K562 (cell line): ENCODE measurements at regions not wholly inside any gene's neighbourhood (a gene's known extent, or its start where the extent isn't known, plus 50 kb on each side); places are given as distances from the start of the nearest gene placed in this dataset.

Source experiments
- DDX20 ChIP-seq: fragments of 450-650 bp; IDR thresholded peaks from 2 replicates; pipeline ENCODE4 v1.6.1; 2016; ENCODE audit warnings: missing genetic modification characterization, low read depth, mild to moderate bottlenecking, missing compliant biosample characterization, moderate library complexity
- KAT2B ChIP-seq: IDR thresholded peaks from one replicate; pipeline ENCODE4 v1.6.1; 2012; ENCODE audit warnings: low read depth, mild to moderate bottlenecking, control low read depth, inconsistent platforms, low read length, moderate library complexity
- PRMT5 ChIP-seq: sonication (generic); formaldehyde crosslinking; IDR thresholded peaks from 2 replicates; pipeline ENCODE4 v1.5.0; 2020; ENCODE audit warnings: missing genetic modification reagents
- SMARCA4 ChIP-seq: fragments of 450-650 bp; IDR thresholded peaks from 2 replicates; pipeline ENCODE4 v1.6.1; 2016
- TEAD1 ChIP-seq, 2 experiments: fragments of 450-650 bp in 1 of 2; sonication (generic) in 1 of 2; formaldehyde crosslinking; IDR thresholded peaks; 2 replicates each; pipeline versions ENCODE4 v1.4.0 to v1.8.0; 2020 to 2022; ENCODE audit warnings: mild to moderate bottlenecking in 2 of 2, missing genetic modification reagents in 1 of 2
- ZFP30 ChIP-seq: fragments of 250-450 bp; sonication (Bioruptor Pico); IDR thresholded peaks from 2 replicates; pipeline ENCODE4 v1.8.0; 2022; ENCODE audit warnings: moderate library complexity, mild to moderate bottlenecking, inconsistent platforms, borderline replicate concordance
- ZNF766 ChIP-seq: fragments of 200-800 bp; sonication (Bioruptor generic); conservative IDR thresholded peaks from 2 replicates; pipeline ENCODE4 v1.6.1; 2016; ENCODE audit warnings: missing genetic modification characterization, missing compliant biosample characterization
- TF ChIP-seq, protein P1 (sequence below): fragments of 250-450 bp; sonication (Bioruptor Pico); IDR thresholded peaks from 2 replicates; pipeline ENCODE4 v1.4.0; 2020; ENCODE audit warnings: mild to moderate bottlenecking, moderate library complexity, borderline replicate concordance
- TF ChIP-seq, protein P2 (sequence below): fragments of 250-450 bp; sonication (Bioruptor Pico); IDR thresholded peaks from 2 replicates; pipeline ENCODE4 v1.9.0; 2021; ENCODE audit warnings: mild to moderate bottlenecking, inconsistent platforms
- TF ChIP-seq, protein P3 (sequence below): fragments of 450-650 bp; IDR thresholded peaks from 2 replicates; pipeline ENCODE4 v1.7.0; 2016; ENCODE audit warnings: borderline replicate concordance

DNA sequence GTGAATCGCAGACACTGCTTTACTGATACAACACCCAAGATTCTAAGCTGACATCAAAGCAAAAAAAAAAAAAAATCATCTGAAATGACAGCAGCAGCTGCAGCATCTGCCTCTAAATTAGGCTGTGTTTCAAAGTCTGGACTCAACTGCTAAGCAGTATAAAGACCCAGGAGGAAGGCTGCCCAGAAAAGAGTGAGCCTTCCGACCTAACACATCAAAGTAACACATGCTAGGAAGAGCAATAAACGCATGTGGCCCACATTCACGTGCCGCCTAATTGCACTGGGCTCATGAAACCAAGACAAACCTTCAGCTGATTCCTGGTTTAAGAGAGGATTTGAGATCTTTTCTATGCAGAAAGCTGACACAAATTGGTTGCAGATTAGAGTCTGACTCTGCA, 317.1 kb downstream of the ZIC4 start (continued):
- no peak for TF ChIP-seq KAT2B
- TF ChIP-seq DDX20 (tag): no peak
- no peak for TF ChIP-seq ZFP30 (CRISPR knock-in tag)
- no peak for TF ChIP-seq ZNF766 (CRISPR knock-in tag)
- TF ChIP-seq TEAD1 (CRISPR knock-in tag; IDR thresholded peaks at IDR 0.05): no peak
- TF ChIP-seq, protein P1, sequence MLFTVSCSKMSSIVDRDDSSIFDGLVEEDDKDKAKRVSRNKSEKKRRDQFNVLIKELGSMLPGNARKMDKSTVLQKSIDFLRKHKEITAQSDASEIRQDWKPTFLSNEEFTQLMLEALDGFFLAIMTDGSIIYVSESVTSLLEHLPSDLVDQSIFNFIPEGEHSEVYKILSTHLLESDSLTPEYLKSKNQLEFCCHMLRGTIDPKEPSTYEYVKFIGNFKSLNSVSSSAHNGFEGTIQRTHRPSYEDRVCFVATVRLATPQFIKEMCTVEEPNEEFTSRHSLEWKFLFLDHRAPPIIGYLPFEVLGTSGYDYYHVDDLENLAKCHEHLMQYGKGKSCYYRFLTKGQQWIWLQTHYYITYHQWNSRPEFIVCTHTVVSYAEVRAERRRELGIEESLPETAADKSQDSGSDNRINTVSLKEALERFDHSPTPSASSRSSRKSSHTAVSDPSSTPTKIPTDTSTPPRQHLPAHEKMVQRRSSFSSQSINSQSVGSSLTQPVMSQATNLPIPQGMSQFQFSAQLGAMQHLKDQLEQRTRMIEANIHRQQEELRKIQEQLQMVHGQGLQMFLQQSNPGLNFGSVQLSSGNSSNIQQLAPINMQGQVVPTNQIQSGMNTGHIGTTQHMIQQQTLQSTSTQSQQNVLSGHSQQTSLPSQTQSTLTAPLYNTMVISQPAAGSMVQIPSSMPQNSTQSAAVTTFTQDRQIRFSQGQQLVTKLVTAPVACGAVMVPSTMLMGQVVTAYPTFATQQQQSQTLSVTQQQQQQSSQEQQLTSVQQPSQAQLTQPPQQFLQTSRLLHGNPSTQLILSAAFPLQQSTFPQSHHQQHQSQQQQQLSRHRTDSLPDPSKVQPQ (CRISPR knock-in tag): no peak
- TF ChIP-seq SMARCA4: no peak
- TF ChIP-seq, protein P2, sequence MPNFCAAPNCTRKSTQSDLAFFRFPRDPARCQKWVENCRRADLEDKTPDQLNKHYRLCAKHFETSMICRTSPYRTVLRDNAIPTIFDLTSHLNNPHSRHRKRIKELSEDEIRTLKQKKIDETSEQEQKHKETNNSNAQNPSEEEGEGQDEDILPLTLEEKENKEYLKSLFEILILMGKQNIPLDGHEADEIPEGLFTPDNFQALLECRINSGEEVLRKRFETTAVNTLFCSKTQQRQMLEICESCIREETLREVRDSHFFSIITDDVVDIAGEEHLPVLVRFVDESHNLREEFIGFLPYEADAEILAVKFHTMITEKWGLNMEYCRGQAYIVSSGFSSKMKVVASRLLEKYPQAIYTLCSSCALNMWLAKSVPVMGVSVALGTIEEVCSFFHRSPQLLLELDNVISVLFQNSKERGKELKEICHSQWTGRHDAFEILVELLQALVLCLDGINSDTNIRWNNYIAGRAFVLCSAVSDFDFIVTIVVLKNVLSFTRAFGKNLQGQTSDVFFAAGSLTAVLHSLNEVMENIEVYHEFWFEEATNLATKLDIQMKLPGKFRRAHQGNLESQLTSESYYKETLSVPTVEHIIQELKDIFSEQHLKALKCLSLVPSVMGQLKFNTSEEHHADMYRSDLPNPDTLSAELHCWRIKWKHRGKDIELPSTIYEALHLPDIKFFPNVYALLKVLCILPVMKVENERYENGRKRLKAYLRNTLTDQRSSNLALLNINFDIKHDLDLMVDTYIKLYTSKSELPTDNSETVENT (CRISPR knock-in tag): no peak
- no peak for TF ChIP-seq PRMT5 (CRISPR knock-in tag)
- TF ChIP-seq, protein P3, sequence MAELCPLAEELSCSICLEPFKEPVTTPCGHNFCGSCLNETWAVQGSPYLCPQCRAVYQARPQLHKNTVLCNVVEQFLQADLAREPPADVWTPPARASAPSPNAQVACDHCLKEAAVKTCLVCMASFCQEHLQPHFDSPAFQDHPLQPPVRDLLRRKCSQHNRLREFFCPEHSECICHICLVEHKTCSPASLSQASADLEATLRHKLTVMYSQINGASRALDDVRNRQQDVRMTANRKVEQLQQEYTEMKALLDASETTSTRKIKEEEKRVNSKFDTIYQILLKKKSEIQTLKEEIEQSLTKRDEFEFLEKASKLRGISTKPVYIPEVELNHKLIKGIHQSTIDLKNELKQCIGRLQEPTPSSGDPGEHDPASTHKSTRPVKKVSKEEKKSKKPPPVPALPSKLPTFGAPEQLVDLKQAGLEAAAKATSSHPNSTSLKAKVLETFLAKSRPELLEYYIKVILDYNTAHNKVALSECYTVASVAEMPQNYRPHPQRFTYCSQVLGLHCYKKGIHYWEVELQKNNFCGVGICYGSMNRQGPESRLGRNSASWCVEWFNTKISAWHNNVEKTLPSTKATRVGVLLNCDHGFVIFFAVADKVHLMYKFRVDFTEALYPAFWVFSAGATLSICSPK: no peak
